Gastroesophageal sphincter (tissue), 3 donors: ENCODE measurements at regions not wholly inside any gene's neighbourhood (a gene's known extent, or its start where the extent isn't known, plus 50 kb on each side); places are given as distances from the start of the nearest gene placed in this dataset.

Source experiments
- CTCF ChIP-seq, 4 experiments: fragments of 200-600 bp in 2 of 4; fragments of 450-650 bp in 2 of 4; sonication (generic) in 1 of 4; IDR thresholded peaks; one replicate each; pipeline ENCODE4 v1.5.1; 2017 to 2019; ENCODE audit warnings: antibody characterized with exemption in 4 of 4, mild to moderate bottlenecking in 2 of 4, moderate library complexity in 2 of 4
- POLR2AphosphoS5 ChIP-seq: sonication (generic); formaldehyde crosslinking; IDR thresholded peaks from one replicate; pipeline ENCODE4 v1.6.1; 2017; ENCODE audit warnings: antibody characterized with exemption

- no peak for TF ChIP-seq POLR2AphosphoS5
- no peak for TF ChIP-seq CTCF (IDR thresholded peaks at IDR 0.05)
Observed at GRCh38 chr2:59694176-59694575, 859.3 kb downstream of the BCL11A start.
